ENCODE measurements at regions not wholly inside any gene's neighbourhood (a gene's known extent, or its start where the extent isn't known, plus 50 kb on each side); places are given as distances from the start of the nearest gene placed in this dataset.

GRCh38 chr2:12099374-12099773 is 352.9 kb downstream of the LPIN1 start:
- no peak for TF ChIP-seq POLR2A (IDR thresholded peaks at IDR 0.05; ENCODE audit: low read depth, low read length)
- no peak for TF ChIP-seq POLR2AphosphoS5 (IDR thresholded peaks at IDR 0.05; ENCODE audit: insufficient read depth, low read depth, low read length)
- TF ChIP-seq CTCF (IDR thresholded peaks at IDR 0.05; ENCODE audit: extremely low read depth in 1 of 2, insufficient read depth in 1 of 2, low read depth in 1 of 2, low read length in 2 of 2), result no peak

Data from endothelial cell of umbilical vein (primary cell).